IMR-90 (cell line): ENCODE measurements at regions not wholly inside any gene's neighbourhood (a gene's known extent, or its start where the extent isn't known, plus 50 kb on each side); places are given as distances from the start of the nearest gene placed in this dataset.

Experiments used
- BHLHE40 ChIP-seq: fragments of 150-350 bp; IDR thresholded peaks from 2 replicates; pipeline ENCODE4 v1.6.1; 2016; ENCODE audit warnings: mild to moderate bottlenecking, low read depth, low read length
- CEBPB ChIP-seq: IDR thresholded peaks from 2 replicates; pipeline ENCODE4 v1.6.1; 2012; ENCODE audit warnings: low read depth, low read length, improper control_type of control experiment
- CTCF ChIP-seq: conservative IDR thresholded peaks from 2 replicates; pipeline ENCODE4 v1.5.1; 2012; ENCODE audit warnings: mild to moderate bottlenecking, low read depth, low read length, improper control_type of control experiment
- FOS ChIP-seq: fragments of 150-350 bp; IDR thresholded peaks from 2 replicates; pipeline ENCODE4 v1.6.1; 2016; ENCODE audit warnings: low read depth, low read length
- MAZ ChIP-seq: IDR thresholded peaks from 2 replicates; pipeline ENCODE4 v1.6.1; 2012; ENCODE audit warnings: low read depth, mild to moderate bottlenecking, low read length, improper control_type of control experiment, moderate library complexity, borderline replicate concordance
- MXI1 ChIP-seq: IDR thresholded peaks from 2 replicates; pipeline ENCODE4 v1.6.1; 2012; ENCODE audit warnings: low read depth, mild to moderate bottlenecking, low read length, moderate library complexity, borderline replicate concordance
- NFE2L2 ChIP-seq: fragments of 150-350 bp; IDR thresholded peaks from 2 replicates; pipeline ENCODE4 v1.6.1; 2016; ENCODE audit warnings: low read depth, mild to moderate bottlenecking, low read length
- POLR2A ChIP-seq: IDR thresholded peaks from 2 replicates; pipeline ENCODE4 v1.6.1; 2012; ENCODE audit warnings: mild to moderate bottlenecking, low read depth, low read length
- RAD21 ChIP-seq: IDR thresholded peaks from 2 replicates; pipeline ENCODE4 v1.6.1; 2012; ENCODE audit warnings: low read length, improper control_type of control experiment
- RCOR1 ChIP-seq: IDR thresholded peaks from 2 replicates; pipeline ENCODE4 v1.6.1; 2012; ENCODE audit warnings: mild to moderate bottlenecking, low read length, improper control_type of control experiment; ENCODE audit not compliant: insufficient replicate concordance
- RFX5 ChIP-seq: IDR thresholded peaks from 2 replicates; pipeline ENCODE4 v1.8.0; 2012; ENCODE audit warnings: low read depth, mild to moderate bottlenecking, low read length, moderate library complexity
- SMC3 ChIP-seq: fragments of 150-350 bp; IDR thresholded peaks from 2 replicates; pipeline ENCODE4 v1.6.1; 2016; ENCODE audit warnings: low read depth, mild to moderate bottlenecking, antibody characterized with exemption, low read length, moderate library complexity
- TF ChIP-seq, protein P1 (sequence below): fragments of 150-350 bp; IDR thresholded peaks from 2 replicates; pipeline ENCODE4 v1.6.1; 2017; ENCODE audit warnings: mild to moderate bottlenecking, antibody characterized with exemption, low read length, low read depth
- TF ChIP-seq, protein P2 (sequence below): fragments of 150-350 bp; IDR thresholded peaks from 2 replicates; pipeline ENCODE4 v1.6.1; 2016; ENCODE audit warnings: low read depth, mild to moderate bottlenecking, low read length, moderate library complexity, borderline replicate concordance

DNA sequence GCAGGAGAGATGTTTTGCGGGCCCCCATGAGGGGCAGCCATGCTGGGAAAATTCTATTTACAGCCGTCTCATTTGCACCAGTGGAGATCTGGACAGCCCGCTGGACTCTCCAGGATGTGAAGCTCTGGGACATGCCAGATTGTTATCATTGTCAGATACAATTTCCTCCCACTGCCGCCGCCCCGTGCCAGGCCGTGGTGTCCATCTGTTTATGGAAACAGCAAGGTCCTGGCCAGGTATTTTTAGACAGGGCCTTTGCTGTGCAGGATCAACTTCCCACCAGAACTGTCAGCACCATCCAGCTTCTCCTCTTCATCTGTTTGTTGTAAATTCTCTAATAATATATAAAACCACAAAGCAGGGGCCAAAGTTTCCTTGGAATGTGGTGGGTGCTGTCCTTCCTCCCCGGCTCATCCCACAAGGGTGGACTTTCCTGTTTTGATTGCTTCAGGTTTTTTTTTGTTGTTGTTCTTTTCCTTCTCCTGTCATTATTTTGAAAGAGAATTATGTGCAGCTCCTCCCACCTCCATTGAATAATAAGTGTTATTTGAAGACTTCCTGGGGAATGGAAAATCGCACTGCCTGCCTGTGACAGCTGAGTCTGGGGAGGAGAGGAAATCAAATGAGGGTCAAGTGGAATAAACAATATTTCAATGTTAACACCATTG is 398.1 kb downstream of the TNS1 start:
- TF ChIP-seq CTCF, result no peak
- no peak for TF ChIP-seq POLR2A
- TF ChIP-seq, protein P1, sequence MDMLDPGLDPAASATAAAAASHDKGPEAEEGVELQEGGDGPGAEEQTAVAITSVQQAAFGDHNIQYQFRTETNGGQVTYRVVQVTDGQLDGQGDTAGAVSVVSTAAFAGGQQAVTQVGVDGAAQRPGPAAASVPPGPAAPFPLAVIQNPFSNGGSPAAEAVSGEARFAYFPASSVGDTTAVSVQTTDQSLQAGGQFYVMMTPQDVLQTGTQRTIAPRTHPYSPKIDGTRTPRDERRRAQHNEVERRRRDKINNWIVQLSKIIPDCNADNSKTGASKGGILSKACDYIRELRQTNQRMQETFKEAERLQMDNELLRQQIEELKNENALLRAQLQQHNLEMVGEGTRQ, result no peak
- no peak for TF ChIP-seq NFE2L2
- TF ChIP-seq FOS, result no peak
- no peak for TF ChIP-seq BHLHE40
- TF ChIP-seq SMC3, result no peak
- no peak for TF ChIP-seq CEBPB
- TF ChIP-seq MXI1, result no peak
- no peak for TF ChIP-seq RAD21
- TF ChIP-seq, protein P2, sequence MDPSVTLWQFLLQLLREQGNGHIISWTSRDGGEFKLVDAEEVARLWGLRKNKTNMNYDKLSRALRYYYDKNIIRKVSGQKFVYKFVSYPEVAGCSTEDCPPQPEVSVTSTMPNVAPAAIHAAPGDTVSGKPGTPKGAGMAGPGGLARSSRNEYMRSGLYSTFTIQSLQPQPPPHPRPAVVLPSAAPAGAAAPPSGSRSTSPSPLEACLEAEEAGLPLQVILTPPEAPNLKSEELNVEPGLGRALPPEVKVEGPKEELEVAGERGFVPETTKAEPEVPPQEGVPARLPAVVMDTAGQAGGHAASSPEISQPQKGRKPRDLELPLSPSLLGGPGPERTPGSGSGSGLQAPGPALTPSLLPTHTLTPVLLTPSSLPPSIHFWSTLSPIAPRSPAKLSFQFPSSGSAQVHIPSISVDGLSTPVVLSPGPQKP, result no peak
- TF ChIP-seq RFX5, result no peak
- no peak for TF ChIP-seq MAZ
- no peak for TF ChIP-seq RCOR1
